HepG2 (cell line): ENCODE measurements at regions not wholly inside any gene's neighbourhood (a gene's known extent, or its start where the extent isn't known, plus 50 kb on each side); places are given as distances from the start of the nearest gene placed in this dataset.

ENCODE experiments used
- CSRNP2 ChIP-seq: sonication (generic); formaldehyde crosslinking; conservative IDR thresholded peaks from 2 replicates; pipeline ENCODE4 v1.8.0; 2022; ENCODE audit warnings: low read depth, missing genetic modification reagents
- ELF4 ChIP-seq: sonication (generic); formaldehyde crosslinking; IDR thresholded peaks from 2 replicates; pipeline ENCODE4 v1.5.0; 2020; ENCODE audit warnings: missing genetic modification reagents, mild to moderate bottlenecking, moderate library complexity, borderline replicate concordance
- ETV6 ChIP-seq: sonication (generic); formaldehyde crosslinking; conservative IDR thresholded peaks from 2 replicates; pipeline ENCODE4 v1.4.0; 2020; ENCODE audit warnings: missing genetic modification reagents
- SMAD3 ChIP-seq: sonication (generic); formaldehyde crosslinking; IDR thresholded peaks from 2 replicates; pipeline ENCODE4 v1.4.0; 2020; ENCODE audit warnings: missing genetic modification reagents
- SNAPC5 ChIP-seq: sonication (generic); formaldehyde crosslinking; IDR thresholded peaks from 2 replicates; pipeline ENCODE4 v1.8.1; 2023; ENCODE audit warnings: mild to moderate bottlenecking, missing genetic modification reagents, borderline replicate concordance
- THYN1 ChIP-seq: sonication (generic); formaldehyde crosslinking; IDR thresholded peaks from 2 replicates; pipeline ENCODE4 v1.8.1; 2023; ENCODE audit warnings: low read depth, mild to moderate bottlenecking, moderate library complexity, missing genetic modification reagents, borderline replicate concordance
- ZNF609 ChIP-seq: sonication (generic); formaldehyde crosslinking; IDR thresholded peaks from 2 replicates; pipeline ENCODE4 v1.4.0; 2020; ENCODE audit warnings: mild to moderate bottlenecking, missing genetic modification reagents, borderline replicate concordance
- ZNF782 ChIP-seq: sonication (generic); formaldehyde crosslinking; IDR thresholded peaks from 2 replicates; pipeline ENCODE4 v1.4.0; 2020; ENCODE audit warnings: missing genetic modification reagents, mild to moderate bottlenecking, borderline replicate concordance
- ZNF883 ChIP-seq: sonication (generic); formaldehyde crosslinking; IDR thresholded peaks from 2 replicates; pipeline ENCODE4 v1.5.1; 2020; ENCODE audit warnings: mild to moderate bottlenecking, missing genetic modification reagents; ENCODE audit errors: not compliant biosample characterization

GRCh38 chr4:30821275-30821674 lies 101.1 kb downstream of the PCDH7 start (continued):
- TF ChIP-seq THYN1 (no peak), ZNF609 (CRISPR knock-in tag) (no peak), SMAD3 (CRISPR knock-in tag) (no peak), SNAPC5 (CRISPR knock-in tag) (no peak), ZNF782 (no peak), ELF4 (CRISPR knock-in tag) (no peak), ETV6 (CRISPR knock-in tag) (no peak), ZNF883 (CRISPR knock-in tag) (no peak), CSRNP2 (no peak)
- TF ChIP-seq, all 625 proteins: peak for 0
